22Rv1 (cell line): ENCODE measurements at regions not wholly inside any gene's neighbourhood (a gene's known extent, or its start where the extent isn't known, plus 50 kb on each side); places are given as distances from the start of the nearest gene placed in this dataset.

Experiments
- CTCF ChIP-seq: fragments of 450-650 bp; IDR thresholded peaks from 2 replicates; pipeline ENCODE4 v1.5.1; 2017; ENCODE audit warnings: mild to moderate bottlenecking
- ZFX ChIP-seq: fragments of 450-650 bp; IDR thresholded peaks from 2 replicates; pipeline ENCODE4 v1.6.1; 2017; ENCODE audit warnings: antibody characterized with exemption, borderline replicate concordance

- TF ChIP-seq CTCF (no peak), ZFX (no peak)
These were observed 143.7 kb downstream of the ENGASE start for GRCh38 chr17:79218175-79218824.
